Esophagus squamous epithelium (tissue), 5 donors: ENCODE measurements at regions not wholly inside any gene's neighbourhood (a gene's known extent, or its start where the extent isn't known, plus 50 kb on each side); places are given as distances from the start of the nearest gene placed in this dataset.
"Not testable (repeated sequence)": the region's sequence is repeated elsewhere in the genome, so short reads cannot be mapped to it uniquely, and the experiment has no call there.

Source experiments
- DNase-seq: peaks from one replicate; lab custom pipeline; 2025; lab: John Stamatoyannopoulos, UW
- H3K27ac ChIP-seq, 4 donors: fragments of 200-600 bp; sonication (generic); one replicate each; pipeline ENCODE4 v1.5.1; 2016 to 2019; ENCODE audit warnings: mild to moderate bottlenecking in 1 of 4
- H3K27me3 ChIP-seq, 4 donors: fragments of 200-600 bp; sonication (generic); 1 replicate in 3 of 4; 2 replicates in 1 of 4; pipeline versions ENCODE4 v1.5.1 to v1.6.0; 2017 to 2021; ENCODE audit warnings: antibody characterized with exemption in 1 of 4
- H3K36me3 ChIP-seq, 3 donors: fragments of 200-600 bp; sonication (generic); one replicate each; pipeline ENCODE4 v1.5.1; 2016 to 2019
- H3K4me1 ChIP-seq, 3 donors: fragments of 200-600 bp; sonication (generic); one replicate each; pipeline ENCODE4 v1.5.1; 2017 to 2019
- H3K4me3 ChIP-seq, 4 donors: fragments of 200-600 bp; sonication (generic); 1 replicate in 3 of 4; 2 replicates in 1 of 4; pipeline ENCODE4 v1.5.1; 2016 to 2019; ENCODE audit warnings: mild to moderate bottlenecking in 2 of 4, moderate library complexity in 1 of 4
- H3K9me3 ChIP-seq, 3 donors: fragments of 200-600 bp; sonication (generic); one replicate each; pipeline ENCODE4 v1.5.1; 2016 to 2019
- CTCF ChIP-seq, 6 experiments: fragments of 450-650 bp in 4 of 6; fragments of 200-600 bp in 2 of 6; sonication (generic) in 2 of 6; IDR thresholded peaks; one replicate each; pipeline ENCODE4 v1.5.1; 2016 to 2019; ENCODE audit warnings: antibody characterized with exemption in 6 of 6, mild to moderate bottlenecking in 4 of 6, moderate library complexity in 4 of 6
- POLR2A ChIP-seq, 4 donors: fragments of 450-650 bp; IDR thresholded peaks; one replicate each; pipeline ENCODE4 v1.6.1; 2017; ENCODE audit warnings: antibody characterized with exemption in 4 of 4, mild to moderate bottlenecking in 4 of 4, moderate library complexity in 3 of 4
- WGBS, 2 donors: methylation state at CpG; one replicate each; pipeline ENCODE4 v1.1.5; 2018; 5-methylcytosine and 5-hydroxymethylcytosine counted together
- intact Hi-C: fragments of 100-400 bp; cut with DNase I; formaldehyde crosslinking; loops from one replicate; pipeline ENCODE4 v1.15.0; 2022
- donor health status: DM: yes; HTN: yes; CAD: no.

GRCh38 chr6:78528926-78529325 lies 338.4 kb upstream of the IRAK1BP1 start:
- intact Hi-C loops: no loop called here
- no peak for DNase-seq
- TF ChIP-seq CTCF (IDR thresholded peaks at IDR 0.05): no peak
- no peak for TF ChIP-seq POLR2A (IDR thresholded peaks at IDR 0.05)
- no peaks in the 10 kb centered on the region for H3K4me1 ChIP-seq
- H3K4me3 ChIP-seq: no peak overlapping the region
- H3K27ac ChIP-seq: no peak overlapping the region
- no peaks in the 10 kb centered on the region for H3K9me3 ChIP-seq
- 63 to 70% methylated on average over 3 of the region's 3 CpGs for WGBS, 2 donors
- H3K36me3 ChIP-seq: no peaks in the 10 kb centered on the region
- no peaks in the 10 kb centered on the region for H3K27me3 ChIP-seq

DNA sequence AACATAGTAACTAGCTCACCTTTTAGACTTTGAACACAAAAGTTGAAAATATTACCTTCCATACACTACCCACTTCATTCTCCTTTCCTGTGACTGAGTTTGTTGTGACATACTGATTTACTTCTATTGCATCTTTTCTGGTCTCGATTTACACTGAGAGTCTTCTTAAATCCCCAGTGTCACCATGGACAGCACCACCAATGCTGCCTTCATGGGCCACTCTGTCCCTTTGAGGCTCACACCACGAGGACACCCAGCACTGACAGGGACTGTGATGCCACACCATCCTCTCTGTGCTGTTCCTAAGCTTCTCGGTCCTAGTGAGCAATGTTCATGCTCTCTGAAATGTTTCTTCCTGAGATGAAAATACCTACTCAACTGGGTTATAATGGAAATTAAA lies 337.1 kb upstream of the IRAK1BP1 start:
- WGBS, 2 donors: 36 to 50% methylated on average over 3 of the region's 3 CpGs
- intact Hi-C loops: no loop called here
- Histone ChIP-seq H3K27me3 (no peaks in the 10 kb centered on the region), H3K9me3 (no peaks in the 10 kb centered on the region), H3K27ac (no peak overlapping the region), H3K4me3 (no peak overlapping the region), H3K36me3 (no peaks in the 10 kb centered on the region), H3K4me1 (no peaks in the 10 kb centered on the region)
- TF ChIP-seq CTCF (IDR thresholded peaks at IDR 0.05) (no peak), POLR2A (IDR thresholded peaks at IDR 0.05) (no peak)
- no peak for DNase-seq

- DNase-seq: no peak
- 72 to 80% methylated on average over 3 of the region's 3 CpGs for WGBS, 2 donors
- H3K4me1 ChIP-seq: no peaks in the 10 kb centered on the region
Observed at GRCh38 chr6:78533426-78533825, 333.9 kb upstream of the IRAK1BP1 start.

DNA sequence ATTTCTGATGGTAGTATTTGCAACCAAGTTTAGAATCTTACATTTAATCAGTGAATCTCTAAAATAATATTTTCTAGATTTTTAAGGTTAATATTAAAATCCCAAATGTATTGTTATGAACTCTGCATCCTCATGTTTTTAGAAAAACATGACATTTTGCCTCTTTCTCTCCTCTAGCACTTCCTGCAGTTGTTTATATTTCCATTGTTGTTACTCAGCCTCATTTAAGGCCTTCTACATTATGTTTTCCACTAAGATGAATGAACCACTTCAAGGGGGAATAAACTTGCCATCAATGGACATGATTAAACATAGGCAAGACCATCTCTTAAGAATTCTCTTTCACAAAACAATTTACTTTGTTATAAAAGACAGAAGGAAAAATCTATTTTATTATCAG lies 333.5 kb upstream of the IRAK1BP1 start:
- Histone ChIP-seq H3K27me3 (no peaks in the 10 kb centered on the region), H3K4me3 (no peak overlapping the region), H3K9me3 (no peaks in the 10 kb centered on the region), H3K27ac (no peak overlapping the region), H3K4me1 (no peaks in the 10 kb centered on the region), H3K36me3 (no peaks in the 10 kb centered on the region)
- no peak for DNase-seq
- no peak for TF ChIP-seq CTCF (IDR thresholded peaks at IDR 0.05)
- TF ChIP-seq POLR2A (IDR thresholded peaks at IDR 0.05): no peak
- intact Hi-C loops: no loop called here

More at GRCh38 chr6:78533426-78533825, 333.9 kb upstream of the IRAK1BP1 start:
- no peaks in the 10 kb centered on the region for H3K36me3 ChIP-seq
- no peak overlapping the region for H3K4me3 ChIP-seq
- no peaks in the 10 kb centered on the region for H3K27me3 ChIP-seq
- H3K9me3 ChIP-seq: no peaks in the 10 kb centered on the region
- no peak overlapping the region for H3K27ac ChIP-seq
- TF ChIP-seq POLR2A (IDR thresholded peaks at IDR 0.05) (no peak), CTCF (IDR thresholded peaks at IDR 0.05) (no peak)
- intact Hi-C loops: no loop called here

DNA sequence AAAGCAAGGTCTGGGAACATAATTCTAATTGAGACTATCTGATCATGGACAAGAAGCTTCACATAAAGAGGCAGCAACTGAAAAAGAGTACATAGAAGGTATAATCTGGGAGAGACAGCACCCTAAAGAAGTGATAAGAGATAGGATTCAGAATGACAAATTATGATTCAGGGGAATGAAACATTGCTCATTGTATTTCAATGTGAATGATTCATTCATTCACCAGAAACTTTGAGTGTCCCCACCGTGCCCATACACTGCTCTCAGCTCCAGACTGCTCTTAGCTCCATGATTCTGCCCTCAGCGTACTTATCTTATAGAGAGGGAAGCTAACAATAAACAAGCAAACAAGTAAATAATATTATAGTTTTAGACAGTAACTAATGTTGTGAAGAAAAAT lies 329.3 kb upstream of the IRAK1BP1 start:
- H3K27me3 ChIP-seq: no peaks in the 10 kb centered on the region
- no peaks in the 10 kb centered on the region for H3K36me3 ChIP-seq
- no peak for DNase-seq
- H3K27ac ChIP-seq: no peak overlapping the region
- H3K9me3 ChIP-seq: no peaks in the 10 kb centered on the region
- intact Hi-C loops: no loop called here
- no peaks in the 10 kb centered on the region for H3K4me1 ChIP-seq
- TF ChIP-seq POLR2A (IDR thresholded peaks at IDR 0.05): no peak
- TF ChIP-seq CTCF (IDR thresholded peaks at IDR 0.05): no peak
- 56 to 63% methylated on average over 2 of the region's 2 CpGs for WGBS, 2 donors
- H3K4me3 ChIP-seq: no peak overlapping the region

DNA sequence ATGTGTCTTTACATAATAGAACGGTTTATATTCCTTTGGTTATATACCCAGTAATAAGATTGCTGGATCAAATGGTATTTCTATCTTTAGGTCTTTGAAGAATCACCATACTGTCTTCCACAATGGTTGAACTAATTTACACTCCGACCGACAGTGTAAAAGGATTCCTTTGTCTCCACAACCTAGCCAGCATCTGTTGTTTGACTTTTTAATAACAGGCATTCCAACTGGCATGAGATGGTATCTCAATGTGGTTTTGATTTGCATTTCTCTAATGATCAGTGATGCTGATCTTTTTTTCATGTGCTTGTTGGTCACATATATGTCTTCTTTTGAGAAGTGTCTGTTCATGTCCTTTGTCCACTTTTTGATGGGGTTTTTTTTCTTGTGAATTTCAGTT lies 319.7 kb upstream of the IRAK1BP1 start:
- H3K4me3 ChIP-seq: not testable (repeated sequence)

More for the DNA sequence above, 319.7 kb upstream of the IRAK1BP1 start:
- H3K27ac ChIP-seq, H3K4me1 ChIP-seq, intact Hi-C loops, H3K36me3 ChIP-seq, DNase-seq, H3K9me3 ChIP-seq, H3K27me3 ChIP-seq: not testable (repeated sequence)
- 87 to 96% methylated on average over 3 of the region's 3 CpGs for WGBS, 2 donors
